Endothelial cell of umbilical vein (primary cell): ENCODE measurements at regions not wholly inside any gene's neighbourhood (a gene's known extent, or its start where the extent isn't known, plus 50 kb on each side); places are given as distances from the start of the nearest gene placed in this dataset.
"Not testable (repeated sequence)": the region's sequence is repeated elsewhere in the genome, so short reads cannot be mapped to it uniquely, and the experiment has no call there.

Source experiments
- CTCF ChIP-seq, 2 donors: IDR thresholded peaks; 1 replicate in 1 of 2; 2 replicates in 1 of 2; pipeline ENCODE4 v1.5.1; 2011; ENCODE audit warnings: low read length in 2 of 2, mild to moderate bottlenecking in 2 of 2, moderate library complexity in 2 of 2, control low read depth in 1 of 2, inconsistent platforms in 1 of 2, low read depth in 1 of 2; ENCODE audit not compliant: insufficient read depth in 1 of 2; ENCODE audit errors: extremely low read depth in 1 of 2
- EZH2 ChIP-seq: IDR thresholded peaks from 2 replicates; pipeline ENCODE4 v1.6.1; 2012; ENCODE audit warnings: borderline replicate concordance, low read depth, mild to moderate bottlenecking, moderate library complexity, low read length, inconsistent platforms; ENCODE audit not compliant: severe bottlenecking
- FOS ChIP-seq: IDR thresholded peaks from 2 replicates; pipeline ENCODE4 v1.6.1; 2011; ENCODE audit warnings: mild to moderate bottlenecking, low read length, moderate library complexity, borderline replicate concordance; ENCODE audit not compliant: insufficient read depth
- GATA2 ChIP-seq: IDR thresholded peaks from 2 replicates; pipeline ENCODE4 v1.7.0; 2011; ENCODE audit warnings: low read depth, mild to moderate bottlenecking, moderate library complexity, mixed read lengths, low read length; ENCODE audit not compliant: insufficient read length, insufficient read depth
- JUN ChIP-seq: IDR thresholded peaks from 2 replicates; pipeline ENCODE4 v1.6.1; 2011; ENCODE audit warnings: borderline replicate concordance, low read depth; ENCODE audit not compliant: insufficient read length, insufficient read depth
- MYC ChIP-seq: IDR thresholded peaks from one replicate; pipeline ENCODE4 v1.6.1; 2011; ENCODE audit warnings: mild to moderate bottlenecking, low read depth, low read length
- POLR2A ChIP-seq: IDR thresholded peaks from 2 replicates; pipeline ENCODE4 v1.6.1; 2012; ENCODE audit warnings: low read depth, mild to moderate bottlenecking, control low read depth, low read length
- POLR2AphosphoS5 ChIP-seq: IDR thresholded peaks from 2 replicates; pipeline ENCODE4 v1.6.1; 2012; ENCODE audit warnings: low read depth, mild to moderate bottlenecking, control low read depth, low read length, moderate library complexity; ENCODE audit not compliant: insufficient read depth

- TF ChIP-seq FOS; CTCF (IDR thresholded peaks at IDR 0.05; ENCODE audit: extremely low read depth in 1 of 2, insufficient read depth in 1 of 2, low read depth in 1 of 2, low read length in 2 of 2); EZH2; MYC; POLR2AphosphoS5; GATA2; POLR2A; JUN: not testable (repeated sequence)
These were observed 173.0 kb upstream of the VKORC1L1 start for GRCh38 chr7:65699715-65700356.
